ENCODE measurements at regions not wholly inside any gene's neighbourhood (a gene's known extent, or its start where the extent isn't known, plus 50 kb on each side); places are given as distances from the start of the nearest gene placed in this dataset.

- Histone ChIP-seq H3K36me3 (ENCODE audit: insufficient read depth, low read length) (no peaks in the 10 kb centered on the region), H3K4me1 (ENCODE audit: insufficient read depth, low read length) (no peaks in the 10 kb centered on the region), H3K27me3 (ENCODE audit: control insufficient read depth in 1 of 2, insufficient read depth in 2 of 2, low read length in 2 of 2) (no peaks in the 10 kb centered on the region), H3K4me3 (ENCODE audit: low read length) (no peak overlapping the region), H3K9me3 (ENCODE audit: control insufficient read depth in 1 of 2, insufficient read depth in 1 of 2, low read length in 2 of 2) (peaks cover 9 to 24% of the 10 kb centered on the region in 2 experiments), H3K27ac (ENCODE audit: low read depth in 1 of 2, low read length in 2 of 2) (no peak overlapping the region)
- Mint-ChIP-seq H3K27me3 (no peaks in the 10 kb centered on the region), H3K4me3 (no peak overlapping the region), H3K27ac (no peak overlapping the region), H3K36me3 (ENCODE audit: low read depth) (no peaks in the 10 kb centered on the region), H3K9me3 (peaks cover 10% of the 10 kb centered on the region), H3K4me1 (ENCODE audit: low read depth) (no peaks in the 10 kb centered on the region)
- no peak for ATAC-seq (ENCODE audit: poor library complexity)
- ChIA-PET POLR2A (no interaction called here), CTCF (no interaction called here)
- TF ChIP-seq CTCF (IDR thresholded peaks at IDR 0.05): no peak
- DNase-seq: no peak
- intact Hi-C loops (cut with DNase I, micrococcal nuclease): no loop called here
Measured at GRCh38 chr7:52825611-52826010, 209.8 kb upstream of the POM121L12 start.

- CTCF ChIA-PET: no interaction called here
- Mint-ChIP-seq H3K4me1 (ENCODE audit: low read depth) (no peaks in the 10 kb centered on the region), H3K4me3 (no peak overlapping the region), H3K9me3 (peaks cover 14% of the 10 kb centered on the region), H3K27me3 (no peaks in the 10 kb centered on the region), H3K27ac (no peak overlapping the region), H3K36me3 (ENCODE audit: low read depth) (no peaks in the 10 kb centered on the region)
- DNase-seq (no peak), ATAC-seq (ENCODE audit: poor library complexity) (no peak)
- no peak for TF ChIP-seq CTCF (IDR thresholded peaks at IDR 0.05)
- intact Hi-C loops (cut with DNase I, micrococcal nuclease): no loop called here
- no peak overlapping the region for H3K27ac ChIP-seq (ENCODE audit: low read depth in 1 of 2, low read length in 2 of 2)
- peaks cover 3 to 11% of the 10 kb centered on the region in 2 experiments for H3K9me3 ChIP-seq (ENCODE audit: control insufficient read depth in 1 of 2, insufficient read depth in 1 of 2, low read length in 2 of 2)
- no peaks in the 10 kb centered on the region for H3K4me1 ChIP-seq (ENCODE audit: insufficient read depth, low read length)
- no peaks in the 10 kb centered on the region for H3K27me3 ChIP-seq (ENCODE audit: control insufficient read depth in 1 of 2, insufficient read depth in 2 of 2, low read length in 2 of 2)
- H3K4me3 ChIP-seq (ENCODE audit: low read length): no peak overlapping the region
- H3K36me3 ChIP-seq (ENCODE audit: insufficient read depth, low read length): no peaks in the 10 kb centered on the region
- POLR2A ChIA-PET: no interaction called here
Measured at GRCh38 chr7:52811537-52811936, 223.9 kb upstream of the POM121L12 start.

- no peak for DNase-seq
- TF ChIP-seq CTCF (IDR thresholded peaks at IDR 0.05): no peak
- Mint-ChIP-seq H3K36me3 (ENCODE audit: low read depth) (no peaks in the 10 kb centered on the region), H3K27me3 (no peaks in the 10 kb centered on the region), H3K4me1 (ENCODE audit: low read depth) (no peaks in the 10 kb centered on the region), H3K9me3 (peaks cover 22% of the 10 kb centered on the region), H3K27ac (no peak overlapping the region), H3K4me3 (no peak overlapping the region)
- Histone ChIP-seq H3K36me3 (ENCODE audit: insufficient read depth, low read length) (no peaks in the 10 kb centered on the region), H3K4me1 (ENCODE audit: insufficient read depth, low read length) (no peaks in the 10 kb centered on the region), H3K9me3 (ENCODE audit: control insufficient read depth in 1 of 2, insufficient read depth in 1 of 2, low read length in 2 of 2) (peaks cover 5 to 17% of the 10 kb centered on the region in 2 experiments), H3K27me3 (ENCODE audit: control insufficient read depth in 1 of 2, insufficient read depth in 2 of 2, low read length in 2 of 2) (no peaks in the 10 kb centered on the region), H3K27ac (ENCODE audit: low read depth in 1 of 2, low read length in 2 of 2) (no peak overlapping the region), H3K4me3 (ENCODE audit: low read length) (no peak overlapping the region)
- intact Hi-C loops (cut with DNase I, micrococcal nuclease): no loop called here
- POLR2A ChIA-PET: no interaction called here
- no peak for ATAC-seq (ENCODE audit: poor library complexity)
- CTCF ChIA-PET: no interaction called here
Measured at GRCh38 chr7:52799817-52800216, 235.6 kb upstream of the POM121L12 start.

Data from CD4-positive, alpha-beta T cell (primary cell).